Smooth muscle cell of the brain vasculature (primary cell): ENCODE measurements at regions not wholly inside any gene's neighbourhood (a gene's known extent, or its start where the extent isn't known, plus 50 kb on each side); places are given as distances from the start of the nearest gene placed in this dataset.

ENCODE experiments used
- DNase-seq: peaks from one replicate; pipeline ENCODE4 v3.0.0-alpha.2; 2012; ENCODE audit warnings: low read depth, low spot score

DNA sequence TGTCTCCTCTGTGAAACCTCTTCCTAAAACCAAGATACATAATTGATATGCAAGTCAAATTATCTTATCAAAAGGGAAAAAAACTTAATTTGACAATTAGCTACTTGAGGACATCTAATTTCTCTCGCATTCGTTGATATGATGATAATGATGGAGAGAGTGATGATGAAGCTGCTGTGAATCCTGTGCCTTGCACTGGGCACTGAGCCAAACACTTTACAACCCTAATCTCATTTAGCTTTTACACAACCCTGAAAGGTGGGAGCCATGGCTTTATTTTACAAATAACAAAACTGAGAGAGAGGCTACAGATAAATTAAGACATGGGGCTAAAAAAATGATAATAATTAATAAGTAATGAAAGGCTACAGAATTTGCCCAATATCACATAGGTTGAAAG lies 176.0 kb downstream of the NOC3L start:
- DNase-seq = no peak

DNA sequence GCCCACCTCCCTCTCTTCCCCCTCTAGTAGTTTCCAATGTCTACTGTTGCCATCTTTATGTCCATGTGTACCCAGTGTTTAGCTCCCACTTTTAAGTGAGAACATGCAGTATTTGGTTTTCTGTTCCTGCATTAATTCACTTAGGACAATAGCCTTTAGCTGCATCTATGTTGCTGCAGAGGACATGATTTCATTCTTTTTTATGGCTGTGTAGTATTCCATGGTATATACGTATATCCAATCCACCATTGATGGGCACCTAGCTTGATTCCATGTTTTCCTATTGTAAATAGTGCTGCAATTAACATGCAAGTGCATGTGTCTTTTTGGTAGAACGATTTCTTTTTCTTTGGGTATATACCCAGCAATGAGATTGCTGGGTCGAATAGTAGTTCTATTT lies 170.4 kb downstream of the NOC3L start:
- no peak for DNase-seq

DNA sequence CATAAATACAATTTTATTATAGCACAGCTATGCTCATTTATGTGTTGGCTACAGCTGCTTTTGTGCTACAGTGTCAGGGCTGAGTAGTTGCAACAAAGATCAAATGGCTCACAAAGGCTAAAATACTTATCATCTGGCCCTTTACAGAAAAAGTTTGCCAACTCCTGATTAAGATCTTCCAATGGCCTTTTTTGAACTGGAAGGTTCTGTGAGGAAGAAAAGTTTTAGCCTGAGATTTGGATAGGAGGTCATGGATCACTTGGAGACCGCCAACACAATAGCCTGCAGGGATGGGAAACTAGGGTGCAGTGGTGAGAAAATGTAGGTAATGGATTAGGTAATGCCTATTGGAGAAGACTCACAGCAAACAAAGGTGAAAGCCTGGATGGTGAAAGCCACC lies 169.8 kb downstream of the NOC3L start:
- DNase-seq = peak; percentile 17

DNA sequence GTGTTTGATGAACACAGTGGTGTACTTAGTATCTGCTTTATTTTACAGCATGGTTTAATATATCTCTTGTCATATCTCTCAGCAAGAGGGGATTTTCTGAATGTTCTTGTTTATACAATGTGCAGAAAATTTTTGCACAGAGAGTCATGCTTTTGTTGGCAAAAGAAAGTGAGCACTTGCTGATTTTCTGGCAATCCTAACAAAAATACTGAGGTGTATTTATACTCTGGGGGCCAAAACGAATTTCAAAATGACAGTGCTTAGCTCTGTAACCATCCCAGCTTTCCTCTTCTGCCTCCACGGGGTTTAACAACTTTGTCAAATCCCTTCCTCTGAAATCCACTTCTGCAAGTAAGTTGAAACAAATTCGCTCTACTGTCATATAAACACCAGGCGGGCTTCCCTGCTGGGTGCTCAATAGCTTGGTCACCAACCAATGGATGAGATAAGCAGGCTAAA lies 169.2 kb downstream of the NOC3L start:
- peak; percentile 88 for DNase-seq

DNA sequence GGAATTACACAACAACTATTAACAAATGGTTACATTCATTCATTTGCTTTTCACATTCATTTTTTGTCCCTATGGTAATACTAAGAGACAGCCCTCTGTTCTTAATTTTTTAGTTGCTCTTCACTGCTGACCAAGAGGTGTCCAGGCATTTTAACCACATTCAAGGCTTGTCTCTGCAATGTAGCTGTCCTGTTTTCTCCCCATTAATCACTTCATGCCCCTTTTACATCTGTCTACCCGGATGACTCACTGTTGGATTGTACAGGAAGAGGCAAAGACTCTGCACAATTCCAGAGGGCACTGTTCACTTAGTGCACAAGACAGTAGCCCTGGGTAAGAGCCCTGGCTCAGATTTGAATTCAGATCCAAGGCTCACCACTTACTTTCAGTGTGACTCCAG lies 168.5 kb downstream of the NOC3L start:
- DNase-seq = no peak

DNA sequence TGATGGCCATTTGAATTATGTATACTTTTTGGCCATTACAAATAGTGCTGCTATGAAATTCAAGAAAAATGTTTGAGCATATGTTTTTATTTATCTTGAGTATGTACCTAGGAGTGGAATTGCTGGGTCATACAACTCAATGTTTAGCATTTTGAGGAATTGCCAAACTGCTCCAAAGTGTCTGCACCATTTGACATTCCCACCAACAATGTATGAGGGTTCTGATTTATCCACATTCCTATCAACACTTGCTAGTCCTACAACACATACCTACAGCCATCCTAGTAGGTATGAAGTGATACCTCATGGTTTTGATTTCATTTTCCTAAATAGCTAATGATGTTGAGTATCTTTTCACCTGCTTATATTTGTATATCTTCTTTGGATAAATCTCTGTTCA lies 165.5 kb downstream of the NOC3L start:
- no peak for DNase-seq

DNA sequence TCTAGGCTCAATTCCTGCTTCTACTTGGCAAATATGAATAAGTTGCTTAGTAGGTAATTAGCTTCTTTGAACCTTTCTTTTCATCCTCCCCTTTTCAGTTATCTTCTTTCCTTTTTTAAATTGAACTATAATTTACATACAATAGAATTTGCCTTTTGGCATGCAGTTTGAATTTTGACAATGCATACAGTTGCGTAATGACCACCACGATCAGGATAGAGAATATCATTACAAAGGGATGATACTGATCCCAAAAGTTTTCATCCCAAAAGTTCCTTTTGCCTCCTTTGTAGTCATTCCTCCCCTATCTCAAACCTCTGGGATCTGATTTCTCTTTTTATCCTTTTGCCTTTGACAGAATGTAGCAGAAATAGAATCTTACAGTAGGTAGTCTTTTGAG lies 164.4 kb downstream of the NOC3L start:
- no peak for DNase-seq

DNA sequence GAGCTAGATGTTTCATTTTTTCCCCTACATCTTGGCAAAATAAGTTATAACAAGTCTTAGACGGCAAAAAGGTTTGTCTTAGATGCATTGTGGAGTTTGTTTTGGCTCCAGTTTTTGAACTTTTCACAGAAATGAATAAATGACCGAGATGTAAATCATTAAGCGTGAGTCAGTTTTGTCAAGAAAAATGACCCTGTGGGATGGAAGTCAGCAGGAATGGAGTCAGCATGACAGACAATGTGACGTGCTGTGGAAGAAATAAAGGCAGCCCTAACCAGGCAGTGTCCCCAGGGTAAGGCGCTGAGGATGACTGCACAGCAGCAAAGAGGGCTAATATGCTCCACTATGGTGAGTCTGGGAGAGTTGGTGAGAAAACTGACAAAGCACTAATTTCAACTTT lies 163.2 kb downstream of the NOC3L start:
- DNase-seq = no peak

DNA sequence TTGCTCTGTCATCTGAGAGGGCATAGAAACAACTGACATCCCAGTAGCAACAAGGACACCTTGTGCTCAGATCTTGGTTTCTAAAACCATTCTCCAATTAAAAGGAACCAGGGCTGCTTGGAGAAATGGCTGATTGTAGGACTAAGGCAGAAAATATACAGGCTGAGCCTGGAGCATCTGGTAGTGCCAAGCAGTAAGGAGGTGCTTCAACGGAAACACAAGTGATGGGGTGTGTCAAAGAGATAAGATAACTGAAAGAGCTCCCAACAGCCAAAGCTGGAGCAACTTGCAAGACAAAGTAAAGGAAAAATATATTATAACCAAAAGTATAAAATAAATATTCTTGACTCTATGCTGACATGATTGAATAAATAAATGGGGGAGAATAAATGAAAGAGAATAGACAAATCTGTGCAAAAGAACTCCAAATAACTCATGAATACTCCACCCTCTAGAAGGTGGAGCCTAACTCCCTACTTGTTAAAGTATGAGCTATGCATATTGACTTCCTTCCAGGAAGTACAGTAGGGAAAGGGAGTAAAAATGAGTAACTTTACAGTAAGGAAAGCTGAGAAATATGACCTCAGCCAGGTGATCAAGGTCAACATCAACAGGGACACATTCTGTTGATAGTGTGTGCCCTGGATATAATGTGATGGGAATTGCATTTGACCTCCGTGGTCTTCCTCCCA lies 162.4 kb downstream of the NOC3L start:
- no peak for DNase-seq

DNA sequence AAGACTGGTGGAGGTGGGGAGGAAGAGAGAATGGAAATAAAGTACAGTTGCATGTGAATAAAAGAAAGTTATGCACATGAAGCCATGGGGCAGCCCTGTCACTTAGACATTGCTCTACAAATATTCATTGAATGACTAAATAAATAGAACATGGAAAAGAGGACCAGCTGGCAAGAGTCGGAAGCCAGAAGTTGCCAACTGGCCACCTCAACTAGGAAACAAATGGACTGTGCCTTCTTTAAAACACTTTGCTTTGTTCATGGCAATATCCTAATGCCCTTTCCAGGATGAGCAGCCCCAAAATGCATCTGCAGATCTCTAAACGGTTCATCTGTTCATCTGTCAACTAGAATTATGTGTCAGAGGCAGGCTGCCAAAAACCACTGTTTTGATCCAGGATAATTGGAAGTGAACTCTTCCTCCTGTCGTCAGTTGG lies 157.3 kb downstream of the NOC3L start:
- DNase-seq = no peak

DNA sequence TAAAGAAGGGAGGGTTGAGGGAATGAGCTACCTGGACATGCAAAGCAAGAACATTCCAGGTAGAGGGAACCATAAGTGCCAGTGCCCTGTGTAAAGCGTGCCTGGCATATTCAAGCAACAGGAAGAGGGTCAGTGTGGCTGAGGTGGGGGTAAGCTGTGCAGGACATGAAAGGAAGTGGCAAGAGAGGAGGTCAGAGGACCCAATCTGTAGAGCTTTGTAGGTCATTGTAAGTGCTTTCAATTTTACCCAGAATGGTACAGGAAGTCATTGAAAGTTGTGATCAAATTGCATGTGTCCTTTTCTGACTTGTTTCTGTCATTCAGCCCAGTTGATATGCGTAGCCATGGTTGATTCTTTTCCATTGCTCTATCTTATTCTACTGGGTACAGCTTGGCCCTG lies 156.6 kb downstream of the NOC3L start:
- no peak for DNase-seq

DNA sequence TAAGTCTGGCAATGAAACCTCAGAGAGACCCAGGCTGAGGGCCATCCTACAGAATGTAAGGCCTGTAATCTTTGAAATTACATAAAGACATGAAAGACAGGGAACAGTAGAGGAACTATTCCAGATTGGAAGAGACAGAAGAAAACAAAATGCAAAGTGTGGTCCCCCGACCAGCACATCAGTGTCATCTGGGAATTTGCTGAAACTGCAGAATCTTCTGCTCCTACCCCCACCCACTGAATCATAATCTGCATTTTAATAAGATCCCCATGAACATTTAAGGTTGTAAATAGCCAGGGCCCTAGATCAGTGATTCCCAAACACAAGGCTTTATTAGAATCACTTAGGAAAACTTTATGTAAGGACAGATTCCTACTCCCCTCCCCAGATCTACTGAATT lies 154.4 kb downstream of the NOC3L start:
- DNase-seq = no peak

DNA sequence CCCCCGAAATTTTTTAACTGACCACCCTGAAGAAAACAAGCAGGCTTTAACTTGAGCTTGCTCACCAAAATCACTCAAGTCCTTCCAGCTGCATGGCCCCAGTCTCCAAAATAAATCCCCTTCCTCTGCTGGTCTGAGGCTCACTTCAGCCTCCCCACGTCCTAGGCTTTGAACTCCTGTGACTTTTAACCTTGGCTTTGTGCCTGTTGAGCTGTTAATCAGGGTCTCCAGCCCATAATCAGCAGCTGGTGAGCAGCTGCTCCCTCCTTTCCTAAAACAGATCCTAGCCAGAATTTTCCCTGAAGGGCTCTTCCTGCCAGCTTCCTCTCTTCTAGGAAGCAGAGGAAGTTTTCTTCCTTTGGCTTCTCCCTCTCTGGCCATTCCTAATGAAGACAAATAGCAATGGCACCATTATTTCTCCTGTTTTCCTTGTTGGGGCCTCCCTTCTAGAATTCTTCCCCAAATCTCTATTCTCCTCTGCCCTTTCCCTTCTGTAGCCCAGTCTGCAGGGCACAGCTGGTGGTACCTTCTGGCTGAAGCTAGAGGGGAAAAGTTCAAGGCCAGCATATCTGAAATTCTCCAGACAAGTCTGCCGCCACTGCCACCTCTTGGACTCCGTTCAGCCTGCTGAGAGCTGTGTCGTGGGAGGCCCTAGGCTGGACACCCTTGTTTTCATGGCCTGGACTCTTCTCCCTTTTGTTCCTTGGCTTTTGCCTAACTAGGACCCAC lies 152.1 kb downstream of the NOC3L start:
- DNase-seq = no peak

DNA sequence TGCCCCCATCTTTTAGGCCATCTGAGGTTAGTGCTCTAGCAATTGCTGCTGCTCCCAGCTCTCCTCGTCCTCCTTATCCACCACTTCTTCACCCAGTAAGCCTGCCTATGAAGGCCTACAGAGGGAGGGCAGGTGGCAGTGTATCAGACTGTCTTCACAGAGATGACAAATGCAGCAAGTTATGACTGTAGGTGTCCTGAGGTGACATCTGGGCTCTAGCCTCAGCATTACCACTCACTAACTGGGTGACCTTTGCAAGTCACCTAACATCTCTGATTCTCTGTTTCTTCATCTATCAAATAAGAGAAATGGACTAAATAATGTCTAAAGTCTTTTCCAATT lies 151.6 kb downstream of the NOC3L start:
- no peak for DNase-seq

DNA sequence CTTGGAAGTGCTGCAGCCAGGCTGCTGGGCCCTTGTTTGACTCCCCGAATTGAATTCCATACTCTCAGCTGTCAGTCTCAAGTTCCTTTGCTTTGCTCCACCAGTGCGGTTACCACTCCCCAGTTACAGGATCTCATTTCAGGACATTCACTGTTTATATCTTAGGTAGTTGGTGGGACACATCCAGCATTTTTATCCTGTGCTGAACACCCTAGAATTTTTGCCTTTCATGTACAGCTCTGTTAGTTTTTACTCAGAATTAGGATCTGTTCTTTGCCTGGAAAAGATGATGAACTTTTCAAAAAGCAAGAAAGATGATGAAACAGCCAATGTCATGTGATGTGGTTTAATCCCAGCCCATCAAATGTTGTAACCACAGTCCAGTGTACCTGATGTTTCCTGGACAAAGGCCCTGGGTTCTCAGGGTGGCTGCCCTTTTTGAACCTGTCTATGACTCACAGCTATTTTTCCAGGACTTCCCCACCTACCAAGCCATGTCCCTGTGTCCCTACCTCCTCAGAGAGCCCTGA lies 149.7 kb downstream of the NOC3L start:
- DNase-seq = no peak

DNA sequence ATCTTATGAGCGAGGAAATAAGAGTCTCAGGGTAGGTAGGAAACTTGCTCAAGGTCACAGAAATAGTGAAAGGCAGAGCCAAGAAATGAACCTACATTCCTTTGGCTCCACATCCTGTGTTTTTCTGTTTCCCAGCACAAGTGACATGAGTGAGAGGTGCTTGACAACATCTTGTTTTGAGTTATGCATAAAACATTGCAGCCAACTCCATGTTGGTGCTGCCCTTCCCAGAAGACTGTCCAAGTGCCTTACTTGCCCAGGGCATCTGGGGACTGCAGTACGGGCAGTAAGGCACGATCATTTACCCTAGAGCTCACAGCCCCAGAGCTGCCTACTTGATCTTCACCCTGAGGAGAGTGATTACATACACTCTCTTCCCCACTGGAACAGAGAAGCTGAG lies 148.8 kb downstream of the NOC3L start:
- no peak for DNase-seq

DNA sequence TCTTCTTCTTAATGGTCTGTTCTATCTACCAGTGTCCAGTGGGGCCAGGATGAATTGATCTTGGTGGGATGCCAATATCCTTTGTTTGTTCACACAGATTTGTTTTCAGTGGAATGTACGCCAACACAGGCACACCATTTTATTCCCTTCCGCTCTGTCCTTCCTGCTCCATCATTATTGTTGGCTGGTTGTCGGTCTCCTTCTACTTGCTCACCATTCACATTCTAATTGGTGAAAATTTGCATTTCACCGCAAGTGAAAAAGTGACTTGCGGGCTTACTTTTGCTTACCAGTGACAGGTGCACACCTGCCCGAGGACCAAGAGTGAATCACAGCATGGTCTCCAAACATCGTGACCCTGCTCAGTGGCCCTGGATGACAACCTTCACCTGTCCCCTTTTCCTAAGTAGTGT lies 148.3 kb downstream of the NOC3L start:
- no peak for DNase-seq

DNA sequence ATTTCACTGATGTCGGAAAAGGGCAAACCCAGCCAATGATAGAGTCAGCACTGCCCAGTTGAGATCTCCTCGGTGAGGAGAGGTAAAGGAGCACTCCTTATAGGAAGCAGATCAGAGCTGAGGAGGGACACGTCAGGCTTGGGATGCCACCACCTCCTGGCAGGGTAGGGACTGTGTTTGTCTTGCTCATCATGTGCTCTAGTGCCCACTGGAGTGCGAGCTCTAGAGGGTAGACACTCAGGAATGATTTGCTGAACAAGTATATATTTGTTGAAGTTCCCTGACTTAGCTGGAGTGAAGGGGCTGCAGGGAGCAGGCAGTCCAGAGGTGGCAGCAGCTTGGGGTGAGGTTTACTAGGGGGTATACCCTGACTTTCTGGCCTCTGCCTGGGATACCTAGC lies 146.5 kb downstream of the NOC3L start:
- DNase-seq = no peak

DNA sequence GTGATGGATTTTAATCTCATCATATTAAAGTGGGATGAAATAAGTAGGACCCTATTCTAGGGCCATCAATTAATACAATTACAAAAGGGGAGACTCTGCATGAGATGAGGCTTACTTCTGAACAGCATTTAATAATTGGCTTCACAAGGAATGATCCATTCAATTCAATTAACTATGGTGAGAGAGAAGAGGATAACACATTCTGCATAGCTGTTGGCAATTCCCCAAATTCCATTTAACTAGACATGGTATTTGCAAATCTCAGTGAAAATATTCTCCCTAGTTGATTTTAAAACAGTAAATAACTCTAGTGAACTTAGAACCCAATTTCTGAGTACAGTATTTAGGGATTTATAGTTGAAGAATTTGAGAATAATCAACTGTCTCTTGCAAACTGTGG lies 145.3 kb downstream of the NOC3L start:
- no peak for DNase-seq

DNA sequence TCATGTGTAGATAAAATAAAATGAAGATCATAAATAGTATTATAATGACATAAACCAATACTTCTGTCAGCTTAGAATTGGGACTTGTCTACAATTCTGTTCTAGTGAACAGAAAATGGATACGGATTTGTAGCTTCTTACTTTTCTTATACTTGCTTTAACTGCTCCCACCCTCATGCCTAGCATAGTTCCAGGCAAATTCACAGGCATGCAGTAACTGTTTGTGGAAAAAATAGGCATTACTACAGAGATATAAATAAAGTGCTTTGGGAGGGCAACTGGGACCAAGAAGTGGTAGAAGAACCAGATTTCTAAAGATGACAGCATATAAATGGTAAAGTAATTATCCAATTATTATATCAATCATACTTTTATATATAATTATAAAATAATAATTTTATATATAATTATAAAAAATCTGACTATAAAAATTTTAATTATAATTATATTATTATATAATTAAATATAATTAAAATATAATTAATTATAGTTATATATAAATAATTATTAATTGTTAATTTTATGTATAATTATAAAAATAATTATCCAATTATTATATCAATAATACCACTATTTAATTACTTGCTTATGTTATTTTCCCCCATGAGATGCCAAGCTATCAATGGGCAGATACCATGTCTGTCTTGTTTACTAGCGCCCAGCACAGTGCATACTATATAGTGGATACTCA lies 144.1 kb downstream of the NOC3L start:
- no peak for DNase-seq

DNA sequence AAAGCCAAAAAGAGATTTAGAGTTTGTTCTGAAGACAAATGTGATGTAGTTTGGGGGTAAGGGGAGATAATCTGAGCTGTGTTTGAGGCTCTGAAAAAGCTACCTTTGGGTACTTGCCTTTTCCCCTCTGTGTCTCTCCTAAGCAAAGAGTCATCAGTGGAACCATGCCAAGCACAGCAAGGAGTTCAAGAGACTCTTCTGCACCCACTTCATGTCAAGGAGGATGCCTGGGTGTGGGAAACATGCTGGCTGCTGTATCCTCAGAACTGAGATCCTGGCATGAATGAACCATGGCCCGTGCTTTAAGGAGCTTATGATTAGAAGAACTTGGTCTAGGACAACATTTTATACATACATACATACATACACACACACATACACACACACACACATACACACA lies 142.9 kb downstream of the NOC3L start:
- peak; percentile 23 for DNase-seq

DNA sequence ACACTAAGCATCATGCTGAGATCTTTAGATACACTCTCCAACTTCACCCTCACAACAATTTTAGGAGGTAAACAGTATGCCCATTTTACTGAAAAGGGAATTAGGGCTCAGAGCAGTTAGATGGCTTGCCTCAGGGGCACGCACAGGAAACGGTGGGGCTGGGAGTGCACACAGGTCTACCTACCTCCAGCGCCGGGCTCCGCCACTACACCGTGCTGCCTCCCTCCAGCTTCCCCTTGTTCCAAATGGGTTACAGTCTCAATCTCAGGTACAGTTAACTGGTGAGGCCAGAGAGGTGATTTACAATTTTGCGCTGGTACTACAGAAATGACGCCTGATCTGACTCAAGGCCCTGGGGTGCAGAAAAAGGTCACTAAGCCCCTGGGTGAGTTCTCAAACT lies 142.0 kb downstream of the NOC3L start:
- DNase-seq = no peak
